Sigmoid colon (tissue), 4 donors: ENCODE measurements at regions not wholly inside any gene's neighbourhood (a gene's known extent, or its start where the extent isn't known, plus 50 kb on each side); places are given as distances from the start of the nearest gene placed in this dataset.

Source experiments
- CTCF ChIP-seq, 4 experiments: fragments of 450-650 bp in 3 of 4; fragments of 200-600 bp in 1 of 4; IDR thresholded peaks; one replicate each; pipeline ENCODE4 v1.5.1; 2016 to 2019; ENCODE audit warnings: antibody characterized with exemption in 4 of 4, mild to moderate bottlenecking in 3 of 4, moderate library complexity in 2 of 4
- POLR2A ChIP-seq, 2 donors: fragments of 450-650 bp; IDR thresholded peaks; one replicate each; pipeline ENCODE4 v1.6.1; 2016; ENCODE audit warnings: antibody characterized with exemption in 2 of 2, mild to moderate bottlenecking in 2 of 2, moderate library complexity in 2 of 2
- POLR2AphosphoS5 ChIP-seq, 4 donors: sonication (generic); formaldehyde crosslinking; IDR thresholded peaks; one replicate each; pipeline ENCODE4 v1.6.1; 2017; ENCODE audit warnings: antibody characterized with exemption in 4 of 4

- TF ChIP-seq CTCF (IDR thresholded peaks at IDR 0.05) (no peak), POLR2AphosphoS5 (IDR thresholded peaks at IDR 0.05) (no peak), POLR2A (IDR thresholded peaks at IDR 0.05) (no peak)
Observed at GRCh38 chr6:53424976-53425718, 76.4 kb upstream of the ELOVL5 start.
